Ishikawa (cell line): ENCODE measurements at regions not wholly inside any gene's neighbourhood (a gene's known extent, or its start where the extent isn't known, plus 50 kb on each side); places are given as distances from the start of the nearest gene placed in this dataset.

Experiments
- CEBPB ChIP-seq: IDR thresholded peaks from 2 replicates; pipeline ENCODE4 v1.6.1; 2012
- CREB1 ChIP-seq: IDR thresholded peaks from 2 replicates; pipeline ENCODE4 v1.6.1; 2012; ENCODE audit warnings: low read depth
- EP300 ChIP-seq: IDR thresholded peaks from 2 replicates; pipeline ENCODE4 v1.6.1; 2012; ENCODE audit warnings: borderline replicate concordance
- RAD21 ChIP-seq: IDR thresholded peaks from 2 replicates; pipeline ENCODE4 v1.6.1; 2012; ENCODE audit warnings: low read depth
- REST ChIP-seq: IDR thresholded peaks from 2 replicates; pipeline ENCODE4 v1.6.1; 2012; ENCODE audit warnings: low read depth, mild to moderate bottlenecking
- TAF1 ChIP-seq: IDR thresholded peaks from 2 replicates; pipeline ENCODE4 v1.6.1; 2012; ENCODE audit warnings: low read depth, mild to moderate bottlenecking
- TCF12 ChIP-seq: IDR thresholded peaks from 2 replicates; pipeline ENCODE4 v1.6.1; 2012; ENCODE audit warnings: low read depth
- TEAD4 ChIP-seq: IDR thresholded peaks from 2 replicates; pipeline ENCODE4 v1.6.1; 2012
- YY1 ChIP-seq: IDR thresholded peaks from 2 replicates; pipeline ENCODE4 v1.6.1; 2012; ENCODE audit warnings: low read depth
- ZBTB7A ChIP-seq: IDR thresholded peaks from 2 replicates; pipeline ENCODE4 v1.6.1; 2012; ENCODE audit warnings: low read depth

GRCh38 chr7:25280181-25280580 is 51.9 kb upstream of the NPVF start:
- no peak for TF ChIP-seq YY1
- no peak for TF ChIP-seq CREB1
- no peak for TF ChIP-seq TCF12
- no peak for TF ChIP-seq EP300
- no peak for TF ChIP-seq RAD21
- TF ChIP-seq TAF1 = no peak
- TF ChIP-seq TEAD4 = no peak
- TF ChIP-seq REST = no peak
- no peak for TF ChIP-seq ZBTB7A
- TF ChIP-seq CEBPB = no peak
